Endothelial cell of umbilical vein (primary cell): ENCODE measurements at regions not wholly inside any gene's neighbourhood (a gene's known extent, or its start where the extent isn't known, plus 50 kb on each side); places are given as distances from the start of the nearest gene placed in this dataset.

Experiments used
- BruUV-seq: library from RNA; stranded (reverse); fragments of 400-500 nt; replicated peaks from 2 replicates; lab custom pipeline; 2021; lab: Mats Ljungman, UMichigan
- CTCF ChIA-PET: fragments of 300-600, 350-600 bp; sonication (Branson Sonifier 250); formaldehyde crosslinking; loops from one replicate; lab custom pipeline; 2021; ENCODE audit warnings: antibody characterized with exemption, inconsistent platforms; lab: Charles Lee
- POLR2A ChIA-PET: fragments of 300-600, 350-600 bp; sonication (Branson Sonifier 250); formaldehyde crosslinking; loops from one replicate; lab custom pipeline; 2021; ENCODE audit warnings: antibody characterized with exemption, inconsistent platforms; lab: Charles Lee
- DNase-seq: peaks from one replicate; pipeline ENCODE4 v3.0.0-alpha.2; 2011; ENCODE audit warnings: low read depth, low spot score
- FAIRE-seq: peaks from 2 replicates; lab custom pipeline; 2011; peaks lifted over from hg19 to GRCh38; lab: Jason Lieb, UNC
- H2AFZ ChIP-seq: 2 replicates; pipeline ENCODE4 v1.6.0; 2012; ENCODE audit warnings: low read depth, low read length, control low read depth, inconsistent platforms
- H3K27ac ChIP-seq: 2 replicates; pipeline ENCODE4 v1.5.1; 2011; ENCODE audit warnings: low read depth, mild to moderate bottlenecking, control low read depth, low read length, moderate library complexity; ENCODE audit not compliant: insufficient read depth
- H3K27me3 ChIP-seq, 2 experiments: 2 replicates each; pipeline versions ENCODE4 v1.6.0 to v1.6.1; 2011; ENCODE audit warnings: low read length in 2 of 2, mixed read lengths in 1 of 2; ENCODE audit not compliant: control insufficient read depth in 2 of 2, insufficient read depth in 2 of 2
- H3K36me3 ChIP-seq, 2 experiments: 2 replicates in 1 of 2; 3 replicates in 1 of 2; pipeline ENCODE4 v1.5.1; 2011; ENCODE audit warnings: low read length in 2 of 2, mild to moderate bottlenecking in 1 of 2, moderate library complexity in 1 of 2; ENCODE audit not compliant: control insufficient read depth in 2 of 2, insufficient read depth in 2 of 2; ENCODE audit errors: extremely low read depth in 1 of 2
- H3K4me1 ChIP-seq: 3 replicates; pipeline ENCODE4 v1.5.1; 2011; ENCODE audit warnings: mild to moderate bottlenecking, low read length; ENCODE audit not compliant: control insufficient read depth, insufficient read depth; ENCODE audit errors: extremely low read depth
- H3K4me2 ChIP-seq: 2 replicates; pipeline ENCODE4 v1.6.1; 2011; ENCODE audit warnings: low read length, control low read depth, mixed read lengths; ENCODE audit not compliant: insufficient read depth
- H3K4me3 ChIP-seq, 3 experiments: fragments of 200-600 bp in 1 of 3; sonication (generic), shearing (Covaris generic) in 1 of 3; replicated peaks in 1 of 3; 2 replicates each; pipeline ENCODE4 v1.5.1; 2011 to 2016; ENCODE audit warnings: control low read depth in 3 of 3, low read length in 3 of 3, mild to moderate bottlenecking in 2 of 3, inconsistent platforms in 1 of 3, low read depth in 1 of 3, moderate library complexity in 1 of 3; ENCODE audit not compliant: insufficient read depth in 1 of 3
- H3K79me2 ChIP-seq: 2 replicates; pipeline ENCODE4 v1.6.0; 2012; ENCODE audit warnings: low read length, inconsistent platforms; ENCODE audit not compliant: control insufficient read depth, insufficient read depth
- H3K9ac ChIP-seq: replicated peaks from 2 replicates; pipeline ENCODE3; 2011; ENCODE audit warnings: low read length, control low read depth; ENCODE audit not compliant: insufficient read depth; ENCODE audit errors: extremely low read depth
- H3K9me1 ChIP-seq: replicated peaks from 3 replicates; pipeline ENCODE4 v1.6.0; 2011; ENCODE audit warnings: mild to moderate bottlenecking, low read length; ENCODE audit not compliant: control insufficient read depth, insufficient read depth; ENCODE audit errors: extremely low read depth
- H3K9me3 ChIP-seq: replicated peaks from 2 replicates; pipeline ENCODE4 v1.5.1; 2012; ENCODE audit warnings: low read length, inconsistent platforms; ENCODE audit not compliant: control insufficient read depth, insufficient read depth
- H4K20me1 ChIP-seq: replicated peaks from 2 replicates; pipeline ENCODE3; 2011; ENCODE audit warnings: mild to moderate bottlenecking, low read length; ENCODE audit not compliant: control insufficient read depth, insufficient read depth; ENCODE audit errors: extremely low read depth
- CTCF ChIP-seq, 2 donors: IDR thresholded peaks; 1 replicate in 1 of 2; 2 replicates in 1 of 2; pipeline ENCODE4 v1.5.1; 2011; ENCODE audit warnings: low read length in 2 of 2, mild to moderate bottlenecking in 2 of 2, moderate library complexity in 2 of 2, control low read depth in 1 of 2, inconsistent platforms in 1 of 2, low read depth in 1 of 2; ENCODE audit not compliant: insufficient read depth in 1 of 2; ENCODE audit errors: extremely low read depth in 1 of 2
- EZH2 ChIP-seq: IDR thresholded peaks from 2 replicates; pipeline ENCODE4 v1.6.1; 2012; ENCODE audit warnings: borderline replicate concordance, low read depth, mild to moderate bottlenecking, moderate library complexity, low read length, inconsistent platforms; ENCODE audit not compliant: severe bottlenecking
- FOS ChIP-seq: IDR thresholded peaks from 2 replicates; pipeline ENCODE4 v1.6.1; 2011; ENCODE audit warnings: mild to moderate bottlenecking, low read length, moderate library complexity, borderline replicate concordance; ENCODE audit not compliant: insufficient read depth
- GATA2 ChIP-seq: IDR thresholded peaks from 2 replicates; pipeline ENCODE4 v1.7.0; 2011; ENCODE audit warnings: low read depth, mild to moderate bottlenecking, moderate library complexity, mixed read lengths, low read length; ENCODE audit not compliant: insufficient read length, insufficient read depth
- JUN ChIP-seq: IDR thresholded peaks from 2 replicates; pipeline ENCODE4 v1.6.1; 2011; ENCODE audit warnings: borderline replicate concordance, low read depth; ENCODE audit not compliant: insufficient read length, insufficient read depth
- MYC ChIP-seq: IDR thresholded peaks from one replicate; pipeline ENCODE4 v1.6.1; 2011; ENCODE audit warnings: mild to moderate bottlenecking, low read depth, low read length
- POLR2A ChIP-seq: IDR thresholded peaks from 2 replicates; pipeline ENCODE4 v1.6.1; 2012; ENCODE audit warnings: low read depth, mild to moderate bottlenecking, control low read depth, low read length
- POLR2AphosphoS5 ChIP-seq: IDR thresholded peaks from 2 replicates; pipeline ENCODE4 v1.6.1; 2012; ENCODE audit warnings: low read depth, mild to moderate bottlenecking, control low read depth, low read length, moderate library complexity; ENCODE audit not compliant: insufficient read depth
- dilution Hi-C: fragments of 300-500 bp; cut with MboI; formaldehyde crosslinking; loops from one replicate; pipeline ENCODE4 v1.15.0; 2019; ENCODE audit warnings: low sequenced_read_pairs; ENCODE audit not compliant: extremely low pct_ligation_motif_present
- intact Hi-C: fragments of 100-400 bp; cut with micrococcal nuclease; formaldehyde crosslinking; loops from one replicate; pipeline ENCODE4 v1.10.0; 2022

GRCh38 chr2:19762142-19762541, 139.6 kb downstream of the TTC32 start:
- Histone ChIP-seq H3K27ac (no peak overlapping the region), H3K4me3 (no peak overlapping the region), H3K9me1 (no peaks in the 10 kb centered on the region), H3K36me3 (no peaks in the 10 kb centered on the region), H4K20me1 (no peaks in the 10 kb centered on the region), H2AFZ (no peak overlapping the region), H3K4me2 (no peak overlapping the region), H3K79me2 (no peaks in the 10 kb centered on the region), H3K9me3 (no peaks in the 10 kb centered on the region), H3K4me1 (no peaks in the 10 kb centered on the region), H3K27me3 (peaks cover 0 to 1% of the 10 kb centered on the region in 2 experiments), H3K9ac (no peak overlapping the region)
- no TSS peak for BruUV-seq
- no peak for DNase-seq
- dilution Hi-C loops (no loop called here), intact Hi-C loops (loop anchor here (10.0 kb wide), 1 partner anchor 333 kb away; no protein-coding TSS in a partner anchor)
- CTCF ChIA-PET, result interaction anchor here (1.5 kb wide), 1 partner anchor 64 kb away, joined by 3 read pairs; no protein-coding TSS in a partner anchor
- POLR2A ChIA-PET, result no interaction called here
- no peak for TF ChIP-seq FOS
- TF ChIP-seq GATA2, result no peak
- TF ChIP-seq JUN, result no peak
- no peak for TF ChIP-seq POLR2AphosphoS5
- FAIRE-seq, result no peak

GRCh38 chr2:19759880-19760279, 141.9 kb downstream of the TTC32 start:
- Histone ChIP-seq H4K20me1 (no peaks in the 10 kb centered on the region), H3K4me3 (no peak overlapping the region), H3K9me1 (no peaks in the 10 kb centered on the region), H3K9ac (no peak overlapping the region), H3K27ac (no peak overlapping the region), H3K27me3 (no peaks in the 10 kb centered on the region), H3K79me2 (no peaks in the 10 kb centered on the region), H3K36me3 (no peaks in the 10 kb centered on the region), H3K4me1 (no peaks in the 10 kb centered on the region), H2AFZ (no peak overlapping the region), H3K9me3 (no peaks in the 10 kb centered on the region), H3K4me2 (no peak overlapping the region)
- BruUV-seq, result no TSS peak
- DNase-seq (no peak), FAIRE-seq (no peak)
- intact Hi-C loops (loop anchor here (10.0 kb wide), 1 partner anchor 335 kb away; no protein-coding TSS in a partner anchor), dilution Hi-C loops (no loop called here)
- TF ChIP-seq MYC (no peak), FOS (no peak), CTCF (IDR thresholded peaks at IDR 0.05; ENCODE audit: extremely low read depth in 1 of 2, insufficient read depth in 1 of 2, low read depth in 1 of 2, low read length in 2 of 2) (no peak), JUN (no peak), GATA2 (no peak), POLR2AphosphoS5 (no peak), EZH2 (no peak), POLR2A (no peak)
- CTCF ChIA-PET, result interaction anchor here (1.1 to 2.0 kb wide), 2 partner anchors 12 to 42 kb away, joined by 3 to 9 read pairs; no protein-coding TSS in a partner anchor
- POLR2A ChIA-PET, result no interaction called here
